ENCODE measurements at regions not wholly inside any gene's neighbourhood (a gene's known extent, or its start where the extent isn't known, plus 50 kb on each side); places are given as distances from the start of the nearest gene placed in this dataset.

DNA sequence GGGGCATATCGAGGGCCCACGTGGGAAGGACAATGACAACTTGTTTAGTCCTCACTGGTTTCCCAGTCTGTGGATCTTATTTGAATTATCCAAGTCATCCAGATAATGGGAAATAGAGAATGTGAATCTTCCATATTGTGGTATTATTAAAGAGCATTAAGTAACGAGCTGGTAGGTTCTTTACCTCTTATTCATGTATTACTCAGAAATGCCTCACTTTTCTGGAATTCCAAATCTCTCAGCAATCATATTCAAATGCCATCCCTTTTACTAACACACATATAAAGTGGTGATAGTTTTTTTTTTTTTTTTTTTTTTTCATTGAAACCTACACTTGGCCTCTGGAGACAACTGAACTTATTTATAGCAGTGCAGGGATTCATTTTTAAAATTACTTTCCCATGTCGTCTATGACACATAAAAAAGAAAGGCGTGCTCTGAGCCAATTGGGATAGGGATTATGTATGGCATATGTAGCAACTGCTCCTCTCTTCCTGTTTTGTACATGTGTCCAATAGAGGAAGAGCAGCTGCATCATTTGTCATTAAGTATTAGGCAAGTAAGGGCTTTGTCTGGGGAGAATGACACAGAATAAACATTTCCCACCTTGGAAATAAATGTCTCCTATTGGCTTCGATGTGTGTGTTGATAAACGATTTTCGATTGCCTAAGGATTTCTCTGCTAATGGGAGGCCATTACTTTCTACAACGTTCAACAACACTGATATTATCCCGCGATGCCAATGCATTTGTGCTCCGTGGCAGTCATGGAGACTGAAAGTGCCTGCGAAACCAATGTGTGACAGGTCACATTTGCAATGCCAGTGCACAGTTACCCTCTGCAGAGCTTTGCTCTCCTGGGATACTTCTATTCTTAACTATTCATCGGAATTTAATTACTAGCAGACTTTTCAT lies 78.6 kb upstream of the IFNG-AS1 start:
- DNase-seq (ENCODE audit: low spot score): no peak

DNA sequence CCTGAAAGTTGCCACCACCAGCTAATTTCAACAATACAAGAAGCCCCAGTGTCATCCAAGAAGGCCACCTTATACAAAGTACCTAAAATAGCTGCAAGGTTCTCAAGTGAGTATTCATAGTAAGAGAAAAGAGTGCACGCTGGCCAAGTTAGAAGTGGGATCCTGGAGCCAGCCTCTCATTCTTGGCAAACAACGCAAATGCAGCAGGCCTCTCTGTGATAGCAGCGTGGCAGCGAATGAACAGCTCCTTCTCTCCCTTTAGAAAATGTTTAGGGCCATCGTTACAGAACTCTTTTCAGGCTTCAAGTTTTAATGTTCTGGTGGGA lies 78.0 kb upstream of the IFNG-AS1 start:
- DNase-seq (ENCODE audit: low spot score): no peak

DNA sequence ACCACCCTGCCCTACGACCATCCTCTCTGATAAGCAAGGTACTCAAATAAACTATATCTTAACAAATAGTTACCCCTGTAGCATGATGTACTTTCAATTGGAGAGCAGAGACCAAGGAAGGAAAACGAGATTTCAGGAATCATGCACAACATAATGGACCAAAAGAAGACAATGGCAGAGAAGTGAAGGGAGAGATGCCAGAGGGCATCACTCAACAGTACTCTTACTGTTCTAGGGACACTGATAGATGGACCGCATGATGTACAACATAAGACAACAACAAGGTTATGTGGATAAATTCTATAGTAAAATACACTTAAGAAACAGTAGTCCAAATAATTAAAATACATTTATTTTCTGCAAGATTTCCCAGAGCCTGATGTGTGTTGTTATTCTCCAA lies 77.5 kb upstream of the IFNG-AS1 start:
- no peak for DNase-seq (ENCODE audit: low spot score)

DNA sequence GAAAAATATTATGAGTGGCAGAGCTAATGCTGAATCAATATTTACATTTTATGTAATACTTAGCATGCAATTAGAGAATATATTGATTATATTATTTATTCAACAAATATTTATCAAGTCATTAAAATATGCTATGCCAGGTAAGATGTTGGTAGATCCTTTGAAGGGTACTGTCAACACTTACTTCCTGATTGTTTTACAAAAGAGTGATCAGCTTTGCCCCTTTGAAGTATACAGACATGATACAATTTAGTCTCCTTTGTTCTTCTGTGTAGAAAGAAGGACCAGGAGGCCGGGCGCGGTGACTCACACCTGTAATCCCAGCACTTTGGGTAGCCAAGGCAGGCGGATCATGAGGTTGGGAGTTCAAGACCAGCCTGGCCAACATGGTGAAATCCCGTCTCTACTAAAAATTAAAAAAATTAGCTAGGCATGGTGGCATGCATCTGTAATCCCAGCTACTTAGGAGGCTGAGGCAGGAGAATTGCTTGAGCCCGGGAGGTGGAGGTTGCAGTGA lies 73.9 kb upstream of the IFNG-AS1 start:
- no peak for DNase-seq (ENCODE audit: low spot score)

DNA sequence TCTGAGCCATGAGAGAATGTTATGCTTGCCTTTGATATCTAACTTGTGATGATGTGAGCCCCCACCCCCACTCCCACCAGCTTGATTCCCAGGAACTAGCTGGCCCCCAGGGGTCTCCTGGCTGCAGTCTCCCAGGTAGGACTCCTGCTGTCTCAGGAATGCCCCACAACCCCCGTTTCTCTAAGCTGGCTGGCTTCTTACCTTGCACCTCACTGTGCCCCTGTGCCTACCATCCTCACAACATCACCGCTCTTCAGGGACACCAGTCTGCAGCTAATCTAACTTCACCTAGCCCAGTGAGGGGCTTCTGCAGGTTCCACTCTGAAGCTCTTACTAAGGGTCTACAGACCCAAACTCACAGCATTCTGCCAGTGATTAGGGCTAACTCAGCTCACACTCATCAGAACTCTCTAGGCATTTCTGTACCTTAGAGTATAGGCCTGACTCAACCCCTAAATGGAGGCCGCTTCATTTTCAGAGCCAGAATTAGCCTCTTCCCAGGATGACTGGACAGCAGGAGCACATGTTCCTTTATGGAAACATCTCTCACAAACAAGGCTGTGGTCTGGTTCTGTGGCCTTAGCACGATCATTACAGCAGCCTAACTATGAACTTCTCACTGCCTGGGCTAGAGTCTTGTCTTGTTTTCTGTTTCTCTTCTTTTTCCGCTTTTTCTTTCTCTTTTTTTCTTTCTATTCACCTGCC lies 72.8 kb upstream of the IFNG-AS1 start:
- DNase-seq (ENCODE audit: low spot score): no peak

DNA sequence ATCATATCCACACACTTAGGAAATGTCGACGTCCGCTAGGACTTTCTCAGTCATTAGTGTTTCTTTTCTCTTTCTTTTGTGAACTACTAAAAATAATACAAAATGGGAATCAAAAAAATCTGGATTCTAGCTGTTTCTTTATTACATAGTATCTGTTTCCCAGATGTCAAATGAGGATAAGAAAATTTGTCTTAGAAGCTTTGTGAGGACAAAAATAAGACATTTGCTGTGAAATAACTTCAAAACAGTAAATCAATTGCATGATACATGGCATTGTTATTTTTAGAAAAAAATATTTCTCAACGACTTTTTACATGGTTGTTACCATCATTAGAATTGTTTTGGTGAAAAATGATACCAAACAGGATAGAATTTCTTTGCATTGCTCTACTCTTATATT lies 71.4 kb upstream of the IFNG-AS1 start:
- DNase-seq (ENCODE audit: low spot score): no peak

DNA sequence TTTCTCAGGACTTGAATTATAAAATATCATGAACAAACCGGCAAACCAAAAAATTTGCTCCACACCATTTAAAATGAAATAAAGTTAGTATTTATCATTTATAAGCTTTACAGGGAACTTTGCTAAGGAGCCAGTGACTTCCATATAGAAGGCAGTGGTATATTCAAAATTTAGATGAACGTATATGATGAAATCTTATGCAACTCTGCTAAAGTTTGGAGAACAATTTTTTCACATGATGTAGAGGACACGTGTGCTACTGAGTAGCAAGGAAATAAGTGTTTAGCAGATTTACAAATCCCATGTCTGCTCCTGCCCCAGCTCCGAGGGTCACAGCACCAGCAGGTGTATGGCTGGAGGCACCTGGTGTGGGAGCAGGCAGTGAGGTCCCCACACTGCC lies 70.8 kb upstream of the IFNG-AS1 start:
- no peak for DNase-seq (ENCODE audit: low spot score)

DNA sequence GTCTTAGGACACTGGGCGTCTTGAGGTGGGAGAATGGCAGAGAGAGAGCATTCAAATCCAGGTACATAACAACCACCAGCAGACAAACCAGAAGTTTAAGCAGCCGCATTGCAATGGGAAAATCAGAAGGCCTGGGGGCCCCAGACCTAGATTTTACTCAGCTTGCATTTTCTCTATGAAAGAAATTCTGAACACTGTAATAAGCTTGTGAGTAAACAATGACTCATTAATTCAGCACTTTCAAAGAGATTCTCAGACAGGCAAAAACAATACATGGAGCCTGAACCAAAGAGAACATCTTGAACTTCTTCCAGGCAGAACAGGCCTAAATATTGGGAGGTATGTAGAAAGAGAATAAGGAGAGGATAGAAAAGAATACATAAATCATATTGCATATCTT lies 69.8 kb upstream of the IFNG-AS1 start:
- no peak for DNase-seq (ENCODE audit: low spot score)

DNA sequence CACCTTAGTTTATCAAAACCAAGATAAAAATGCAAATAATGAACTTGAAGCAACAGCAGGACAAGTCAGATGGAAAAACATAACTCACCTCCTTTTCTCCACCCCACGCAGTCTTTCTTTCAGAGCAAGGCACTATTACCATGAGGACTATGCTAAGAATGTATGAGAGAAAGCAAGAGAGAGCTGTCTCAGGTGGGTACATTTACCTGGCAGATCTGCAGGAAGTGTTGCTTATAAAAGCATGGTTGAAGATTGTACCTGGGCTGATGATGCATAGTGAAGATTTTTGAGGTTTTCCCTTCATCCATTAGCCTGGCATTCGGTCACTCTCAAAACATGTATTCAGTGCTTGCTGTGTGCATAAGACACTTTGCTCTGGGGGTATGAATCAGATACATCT lies 68.8 kb upstream of the IFNG-AS1 start:
- DNase-seq (ENCODE audit: low spot score): no peak

DNA sequence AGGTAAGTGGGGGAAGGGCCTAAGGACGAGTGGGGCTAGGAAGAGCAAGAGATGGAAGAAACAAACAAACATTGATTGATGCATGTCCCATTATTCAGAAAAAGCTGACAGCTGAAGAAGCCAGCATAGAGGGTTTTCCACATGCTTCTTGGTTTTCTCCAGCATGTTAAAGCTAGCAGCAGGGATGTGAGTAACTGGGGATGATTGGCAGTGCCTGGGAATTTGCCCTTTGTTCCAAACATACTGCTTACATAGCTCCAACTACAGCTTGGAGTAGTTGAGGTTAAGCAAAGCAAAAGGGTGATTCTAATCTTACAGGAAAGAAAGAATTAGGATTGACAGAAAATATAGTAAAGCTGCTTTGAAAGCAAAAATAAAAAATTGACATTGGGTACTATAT lies 68.0 kb upstream of the IFNG-AS1 start:
- no peak for DNase-seq (ENCODE audit: low spot score)

DNA sequence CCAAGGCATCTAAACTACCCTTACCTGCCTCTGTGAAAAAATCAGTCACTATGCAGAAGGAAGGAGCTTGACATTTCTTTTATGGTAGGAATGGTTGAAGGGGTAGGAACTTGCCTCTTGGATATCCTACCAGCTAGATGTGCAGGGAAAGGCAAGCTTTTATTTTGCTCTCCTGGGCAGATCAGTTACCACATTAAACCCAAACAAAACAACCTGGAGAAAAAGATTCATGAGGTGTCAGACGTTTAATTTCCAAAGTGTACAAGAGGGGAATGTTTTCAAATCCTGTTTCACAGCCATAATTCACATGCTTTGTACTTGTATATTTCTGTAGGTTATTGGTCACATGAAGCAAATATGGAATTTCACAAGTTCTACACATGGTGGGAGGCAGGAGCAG lies 67.0 kb upstream of the IFNG-AS1 start:
- no peak for DNase-seq (ENCODE audit: low spot score)

DNA sequence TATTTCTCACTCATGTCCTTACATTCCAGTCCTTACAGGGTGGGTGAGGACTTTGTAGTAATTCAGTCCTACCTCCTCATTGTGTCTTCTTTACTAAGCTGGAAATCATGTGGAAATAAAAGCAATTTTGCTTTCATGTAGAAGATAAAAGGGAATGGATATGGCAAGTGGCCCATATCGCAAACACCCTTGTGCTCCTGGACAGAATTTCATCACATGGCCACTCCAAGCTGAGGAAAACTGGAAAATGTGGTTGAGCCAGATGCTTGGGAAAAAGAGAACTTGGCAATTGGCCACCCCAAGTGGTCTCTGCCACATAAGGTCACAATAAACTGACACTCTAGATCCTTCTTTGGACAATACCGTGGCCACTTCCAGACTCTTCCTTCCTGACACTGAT lies 64.2 kb upstream of the IFNG-AS1 start:
- DNase-seq (ENCODE audit: low spot score): no peak

DNA sequence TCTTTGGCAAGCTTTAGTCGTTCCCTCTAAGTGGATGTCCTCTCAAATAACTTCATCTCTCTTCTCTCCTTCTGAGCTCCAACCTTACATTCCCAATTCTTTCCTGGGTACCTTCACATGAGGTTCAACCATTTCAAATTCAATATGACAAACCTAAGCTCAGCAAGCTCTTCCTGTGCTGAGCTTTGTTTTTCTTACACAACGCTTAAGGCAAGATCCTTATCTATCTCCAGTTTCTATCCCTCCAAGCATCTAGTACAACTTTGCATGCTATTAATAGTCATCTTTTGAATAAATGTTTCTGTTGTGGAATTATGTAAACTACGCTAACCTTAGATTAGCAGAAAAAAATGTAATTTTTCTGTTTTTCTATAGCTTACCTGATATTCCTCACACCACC lies 63.7 kb upstream of the IFNG-AS1 start:
- no peak for DNase-seq (ENCODE audit: low spot score)

DNA sequence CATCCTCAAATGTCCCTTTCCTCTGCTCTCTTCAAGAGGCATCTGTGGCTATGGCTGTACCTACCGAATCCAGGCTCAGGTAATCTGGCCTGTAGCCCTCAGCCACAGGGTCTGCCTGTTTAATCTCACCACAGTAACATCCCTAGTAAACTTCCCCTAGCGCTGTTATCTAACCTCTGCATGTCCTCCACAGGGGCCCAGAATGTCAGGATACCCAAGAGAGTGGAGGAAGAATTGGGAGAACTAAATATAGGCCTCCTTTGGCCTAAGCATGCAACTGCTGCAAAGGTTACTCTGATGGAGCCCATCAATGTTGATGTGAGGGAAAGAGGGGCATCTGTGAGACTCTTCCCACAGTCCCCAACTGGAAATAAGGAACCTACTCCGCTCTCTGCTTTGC lies 63.2 kb upstream of the IFNG-AS1 start:
- no peak for DNase-seq (ENCODE audit: low spot score)

DNA sequence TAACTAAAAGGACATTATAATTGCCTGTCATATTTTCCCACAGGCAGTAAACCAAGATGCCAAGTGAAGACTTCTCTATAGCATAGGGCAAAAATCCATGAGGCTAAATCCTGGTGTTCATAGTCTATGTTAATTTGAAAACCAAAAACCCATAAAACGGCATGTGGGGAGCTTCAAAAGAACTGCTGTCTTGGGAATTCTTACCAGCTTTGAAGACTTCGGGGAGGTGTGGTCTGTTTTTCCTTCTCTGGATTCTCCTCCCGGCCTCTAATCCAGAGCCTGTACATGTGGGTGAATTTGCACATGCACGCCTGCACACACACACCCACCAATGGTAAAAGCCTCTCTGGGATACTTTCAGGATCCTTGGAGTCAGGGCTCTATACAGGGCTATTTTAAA lies 61.9 kb upstream of the IFNG-AS1 start:
- DNase-seq (ENCODE audit: low spot score): no peak

DNA sequence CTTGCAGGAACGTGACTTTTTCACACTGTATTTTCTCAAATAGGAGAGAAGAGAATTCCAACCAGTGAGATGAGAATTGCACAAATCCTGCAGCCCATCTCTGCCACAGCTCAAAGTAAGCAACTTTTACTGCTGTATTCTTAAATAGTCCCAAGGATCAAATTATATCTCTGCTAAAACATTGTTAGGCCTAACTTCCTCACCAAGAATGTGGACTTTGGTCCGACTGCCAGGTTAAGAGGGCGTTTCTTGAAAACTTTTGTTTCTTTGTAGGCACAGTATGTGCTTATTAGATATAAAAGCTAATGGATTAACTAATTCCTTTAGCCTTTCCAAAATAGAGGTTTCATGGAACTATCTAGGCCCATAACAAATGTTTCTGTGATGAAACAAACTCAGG lies 61.4 kb upstream of the IFNG-AS1 start:
- DNase-seq (ENCODE audit: low spot score): no peak

DNA sequence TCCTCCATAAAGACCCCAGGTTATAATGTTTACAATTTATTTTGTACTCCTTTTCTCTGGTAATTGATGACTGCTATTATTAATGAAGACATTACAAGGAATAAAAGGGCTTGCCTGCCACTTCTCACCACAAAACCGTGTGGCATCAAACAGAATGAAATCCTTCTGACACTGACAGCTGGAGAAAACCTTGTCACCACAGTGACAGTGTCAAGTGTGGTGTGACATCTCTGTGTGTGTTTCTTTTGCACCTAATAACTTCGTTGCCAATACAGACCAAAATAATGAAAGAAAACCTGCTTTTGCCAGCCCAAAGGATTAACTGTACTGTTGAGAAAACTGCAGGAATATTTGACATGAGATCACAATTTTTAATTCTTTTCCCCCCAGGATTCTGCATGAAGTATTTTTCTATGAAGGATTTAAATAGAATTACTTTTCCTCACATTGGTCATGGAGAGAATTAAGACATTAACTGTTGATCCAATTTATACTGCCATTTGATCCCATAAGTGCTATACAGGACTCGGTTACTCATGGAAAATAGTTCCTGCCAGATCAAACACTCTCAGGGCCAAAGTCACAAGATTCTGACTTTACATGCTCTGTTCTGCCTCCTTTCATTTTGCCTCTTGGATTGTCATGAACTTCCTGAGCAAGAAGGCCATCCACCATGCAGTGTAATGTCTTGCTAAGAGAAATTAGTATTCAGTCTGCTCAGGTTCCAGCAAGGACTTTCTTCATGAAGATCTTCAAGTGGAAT lies 60.4 kb upstream of the IFNG-AS1 start:
- no peak for DNase-seq (ENCODE audit: low spot score)

DNA sequence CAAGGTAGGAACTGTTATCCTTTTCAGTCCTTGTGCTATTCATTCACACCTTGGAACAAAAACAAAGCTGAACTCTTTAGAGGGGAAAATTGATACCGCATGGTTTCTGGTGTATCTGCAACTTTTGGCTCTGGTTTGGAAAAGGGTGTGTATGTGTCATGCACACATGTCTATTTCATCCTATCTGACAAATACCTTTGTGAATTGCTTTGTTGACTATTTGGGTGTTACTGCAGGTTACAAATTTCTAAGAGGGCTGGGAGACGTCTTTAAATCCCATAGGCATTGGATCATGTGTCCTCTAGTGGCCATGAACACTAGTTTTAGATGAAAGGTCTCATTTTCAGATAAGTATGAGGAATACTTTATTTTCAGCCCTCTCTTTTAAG lies 59.9 kb upstream of the IFNG-AS1 start:
- no peak for DNase-seq (ENCODE audit: low spot score)

DNA sequence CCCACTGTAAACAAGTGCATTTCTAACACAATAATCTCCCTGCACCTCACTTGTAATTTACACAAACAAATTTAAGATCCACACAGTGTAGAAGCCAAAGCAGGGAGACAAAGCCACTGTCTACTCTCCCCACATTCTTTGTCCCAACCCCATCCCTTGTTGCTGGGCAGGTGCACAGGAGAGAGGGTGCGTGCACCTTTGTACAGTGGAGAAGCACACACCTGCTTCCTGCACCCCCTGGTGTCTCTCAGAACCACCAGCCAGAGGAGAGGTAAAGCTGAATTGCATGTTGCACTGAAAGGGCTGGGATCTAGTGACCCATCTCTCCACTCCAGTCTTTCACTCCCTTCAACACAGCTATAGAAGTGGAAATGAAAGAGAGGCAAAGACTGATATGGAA lies 51.4 kb upstream of the IFNG-AS1 start:
- no peak for DNase-seq (ENCODE audit: low spot score)
